ENCODE measurements at regions not wholly inside any gene's neighbourhood (a gene's known extent, or its start where the extent isn't known, plus 50 kb on each side); places are given as distances from the start of the nearest gene placed in this dataset.
"Not testable (repeated sequence)": the region's sequence is repeated elsewhere in the genome, so short reads cannot be mapped to it uniquely, and the experiment has no call there.

- H3K27me3 Mint-ChIP-seq (ENCODE audit: insufficient read depth): peaks cover 2% of the 10 kb centered on the region
- H3K27ac Mint-ChIP-seq: no peak overlapping the region
- no peaks in the 10 kb centered on the region for H3K36me3 Mint-ChIP-seq (ENCODE audit: low read depth)
- no peak for DNase-seq (ENCODE audit: low spot score)
- intact Hi-C loops (cut with micrococcal nuclease): no loop called here
- H3K4me1 Mint-ChIP-seq (ENCODE audit: low read depth): no peaks in the 10 kb centered on the region
- H3K9me3 Mint-ChIP-seq: no peaks in the 10 kb centered on the region
- H3K4me3 Mint-ChIP-seq: no peak overlapping the region
These were observed 186.2 kb upstream of the WSCD1 start for GRCh38 chr17:5883775-5884665.

GRCh38 chr17:5885336-5885735 is 184.8 kb upstream of the WSCD1 start:
- Mint-ChIP-seq H3K27me3 (ENCODE audit: insufficient read depth) (peaks cover 7% of the 10 kb centered on the region), H3K27ac (no peak overlapping the region), H3K4me3 (no peak overlapping the region), H3K9me3 (no peaks in the 10 kb centered on the region), H3K4me1 (ENCODE audit: low read depth) (no peaks in the 10 kb centered on the region), H3K36me3 (ENCODE audit: low read depth) (no peaks in the 10 kb centered on the region)
- intact Hi-C loops (cut with micrococcal nuclease): no loop called here
- DNase-seq (ENCODE audit: low spot score): no peak

- H3K4me3 Mint-ChIP-seq: no peak overlapping the region
- intact Hi-C loops (cut with micrococcal nuclease): no loop called here
These were observed 181.4 kb upstream of the WSCD1 start for GRCh38 chr17:5888811-5889210.

GRCh38 chr17:5892921-5893675 is 177.1 kb upstream of the WSCD1 start:
- Mint-ChIP-seq H3K9me3 (no peaks in the 10 kb centered on the region), H3K27ac (no peak overlapping the region), H3K27me3 (ENCODE audit: insufficient read depth) (peaks cover 10% of the 10 kb centered on the region), H3K36me3 (ENCODE audit: low read depth) (no peaks in the 10 kb centered on the region), H3K4me1 (ENCODE audit: low read depth) (no peaks in the 10 kb centered on the region), H3K4me3 (no peak overlapping the region)
- intact Hi-C loops (cut with micrococcal nuclease): no loop called here
- no peak for DNase-seq (ENCODE audit: low spot score)

More at GRCh38 chr17:5888811-5889210, 181.4 kb upstream of the WSCD1 start:
- H3K27me3 Mint-ChIP-seq (ENCODE audit: insufficient read depth): peaks cover 10% of the 10 kb centered on the region
- DNase-seq (ENCODE audit: low spot score): no peak
- no peaks in the 10 kb centered on the region for H3K4me1 Mint-ChIP-seq (ENCODE audit: low read depth)
- H3K27ac Mint-ChIP-seq: no peak overlapping the region
- no peaks in the 10 kb centered on the region for H3K36me3 Mint-ChIP-seq (ENCODE audit: low read depth)
- no peaks in the 10 kb centered on the region for H3K9me3 Mint-ChIP-seq

DNA sequence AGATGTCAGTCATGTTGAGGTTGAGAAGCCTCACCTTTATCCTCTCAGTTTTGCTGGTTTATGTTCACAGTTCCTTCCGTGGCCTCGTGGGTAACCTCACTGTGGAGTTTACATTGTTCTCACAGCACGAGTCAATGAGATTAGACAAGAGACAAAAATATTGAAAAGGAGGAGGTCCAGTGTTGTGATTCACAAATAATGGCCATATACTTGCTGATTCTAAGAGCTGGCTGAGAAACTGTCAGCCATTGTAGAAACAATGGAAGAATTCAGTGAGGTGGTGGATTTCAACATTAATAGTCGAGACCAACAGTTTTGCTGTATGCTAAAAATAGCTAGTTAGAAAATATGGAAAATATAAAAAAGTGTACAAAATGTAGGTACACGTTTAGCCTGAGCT is 176.4 kb upstream of the WSCD1 start:
- Mint-ChIP-seq H3K27ac (no peak overlapping the region), H3K4me3 (no peak overlapping the region), H3K36me3 (ENCODE audit: low read depth) (no peaks in the 10 kb centered on the region), H3K4me1 (ENCODE audit: low read depth) (no peaks in the 10 kb centered on the region), H3K27me3 (ENCODE audit: insufficient read depth) (peaks cover 10% of the 10 kb centered on the region), H3K9me3 (no peaks in the 10 kb centered on the region)
- intact Hi-C loops (cut with micrococcal nuclease): no loop called here
- DNase-seq (ENCODE audit: low spot score): no peak

- intact Hi-C loops (cut with micrococcal nuclease): no loop called here
- no peak for DNase-seq (ENCODE audit: low spot score)
- H3K27me3 Mint-ChIP-seq (ENCODE audit: insufficient read depth): peaks cover 5% of the 10 kb centered on the region
- H3K4me1 Mint-ChIP-seq (ENCODE audit: low read depth): no peaks in the 10 kb centered on the region
- H3K9me3 Mint-ChIP-seq: no peaks in the 10 kb centered on the region
- H3K27ac Mint-ChIP-seq: no peak overlapping the region
- no peak overlapping the region for H3K4me3 Mint-ChIP-seq
- H3K36me3 Mint-ChIP-seq (ENCODE audit: low read depth): no peaks in the 10 kb centered on the region
These were observed 174.9 kb upstream of the WSCD1 start for GRCh38 chr17:5895276-5895675.

DNA sequence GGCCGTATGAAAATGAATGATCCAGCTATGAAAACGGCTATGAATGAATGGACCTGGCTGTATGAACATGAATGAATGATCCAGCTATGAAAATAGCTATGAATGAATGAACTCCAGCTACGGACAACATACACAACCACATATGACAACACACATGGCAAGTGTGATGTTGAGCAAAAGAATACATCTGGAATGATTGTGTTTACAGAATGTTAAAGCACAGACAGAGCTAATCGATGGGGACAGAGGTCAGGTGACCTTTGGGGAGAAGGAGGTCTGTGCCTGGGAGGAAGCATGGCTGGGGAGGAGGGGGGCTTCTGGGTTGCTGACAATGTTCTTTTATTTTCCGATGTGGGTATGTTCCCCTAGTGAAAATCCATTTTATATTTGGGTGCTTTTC is 174.0 kb upstream of the WSCD1 start:
- intact Hi-C loops (cut with micrococcal nuclease): no loop called here
- H3K36me3 Mint-ChIP-seq (ENCODE audit: low read depth): no peaks in the 10 kb centered on the region
- H3K4me1 Mint-ChIP-seq (ENCODE audit: low read depth): no peaks in the 10 kb centered on the region
- DNase-seq (ENCODE audit: low spot score): no peak
- H3K4me3 Mint-ChIP-seq: no peak overlapping the region
- peaks cover 5% of the 10 kb centered on the region for H3K27me3 Mint-ChIP-seq (ENCODE audit: insufficient read depth)
- H3K27ac Mint-ChIP-seq: no peak overlapping the region
- H3K9me3 Mint-ChIP-seq: no peaks in the 10 kb centered on the region

DNA sequence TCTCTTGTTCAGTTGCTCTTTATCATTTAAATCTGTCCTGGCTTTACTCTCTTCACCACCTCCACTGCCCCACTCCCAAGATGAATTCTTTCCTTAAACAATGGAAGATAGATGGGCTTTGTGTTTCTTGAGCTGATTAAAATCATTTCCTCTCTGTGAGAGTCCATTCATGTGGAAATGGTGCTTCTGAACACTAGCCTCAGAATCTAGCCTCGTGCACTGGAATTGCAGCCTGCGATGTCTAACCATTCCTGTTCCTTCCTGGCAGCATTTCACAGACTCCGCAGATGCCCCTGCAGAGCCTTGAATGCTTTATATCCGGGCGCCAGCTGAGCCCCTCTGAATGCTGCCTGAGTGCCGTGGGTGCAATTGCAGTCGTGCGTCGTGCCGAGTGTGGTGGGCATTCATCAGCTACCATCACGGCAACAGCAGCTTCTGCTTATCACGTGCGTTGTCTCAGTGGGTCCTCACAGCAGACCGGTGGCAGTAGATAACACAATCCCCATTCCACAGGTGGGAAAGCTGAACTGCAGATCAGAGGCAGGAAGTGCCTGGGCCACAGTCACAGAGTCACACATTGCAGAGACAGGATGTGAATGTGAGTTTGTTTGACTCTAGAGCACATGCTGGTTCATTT is 172.8 kb upstream of the WSCD1 start:
- H3K27me3 Mint-ChIP-seq (ENCODE audit: insufficient read depth): peaks cover 5% of the 10 kb centered on the region
- H3K36me3 Mint-ChIP-seq (ENCODE audit: low read depth): no peaks in the 10 kb centered on the region
- intact Hi-C loops (cut with micrococcal nuclease): no loop called here
- H3K4me1 Mint-ChIP-seq (ENCODE audit: low read depth): no peaks in the 10 kb centered on the region
- no peaks in the 10 kb centered on the region for H3K9me3 Mint-ChIP-seq
- DNase-seq (ENCODE audit: low spot score): no peak
- H3K4me3 Mint-ChIP-seq: no peak overlapping the region
- H3K27ac Mint-ChIP-seq: no peak overlapping the region

- H3K4me3 Mint-ChIP-seq; DNase-seq (ENCODE audit: low spot score); H3K27ac Mint-ChIP-seq; intact Hi-C loops (cut with micrococcal nuclease); H3K36me3 Mint-ChIP-seq (ENCODE audit: low read depth); H3K27me3 Mint-ChIP-seq (ENCODE audit: insufficient read depth); H3K4me1 Mint-ChIP-seq (ENCODE audit: low read depth); H3K9me3 Mint-ChIP-seq: not testable (repeated sequence)
These were observed 172.2 kb upstream of the WSCD1 start for GRCh38 chr17:5897981-5898380.

- no peak for DNase-seq (ENCODE audit: low spot score)
These were observed 171.8 kb upstream of the WSCD1 start for GRCh38 chr17:5898406-5898805.

DNA sequence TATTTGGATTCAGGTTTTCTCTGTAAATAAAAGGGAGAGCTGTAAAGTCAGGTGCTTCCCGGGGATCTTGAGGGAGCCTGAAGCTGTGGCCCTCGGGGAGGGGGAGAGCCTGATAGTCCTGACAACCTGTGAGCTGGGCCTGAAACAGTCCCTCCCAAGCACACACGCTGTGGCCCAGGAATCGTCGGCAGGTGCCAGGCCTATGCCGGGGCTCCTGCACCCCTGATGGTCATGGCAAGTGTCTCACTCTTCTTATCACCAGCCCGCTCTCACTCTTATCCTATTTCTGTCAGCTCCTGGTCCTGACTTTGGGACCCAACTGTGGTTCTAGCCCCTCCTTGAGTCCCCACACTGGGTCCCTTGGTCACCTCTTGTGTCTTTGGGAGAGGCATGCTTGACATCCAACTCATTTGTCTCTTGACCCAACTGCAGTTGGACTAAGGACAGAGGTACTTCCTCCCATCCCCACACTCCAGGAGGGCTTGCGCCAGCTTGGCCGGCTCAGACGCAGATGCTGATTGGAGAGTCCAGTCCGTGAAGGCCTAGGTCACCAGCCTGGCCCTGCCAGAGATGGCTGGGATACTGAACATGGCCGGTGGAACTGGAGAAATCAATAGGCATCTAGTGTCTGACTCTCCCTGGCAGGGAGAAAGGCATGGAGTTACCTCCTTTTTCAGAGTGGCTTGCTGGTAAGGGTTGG is 170.5 kb upstream of the WSCD1 start:
- Mint-ChIP-seq H3K36me3 (ENCODE audit: low read depth) (no peaks in the 10 kb centered on the region), H3K4me3 (no peak overlapping the region), H3K27ac (no peak overlapping the region), H3K9me3 (no peaks in the 10 kb centered on the region), H3K27me3 (ENCODE audit: insufficient read depth) (no peaks in the 10 kb centered on the region), H3K4me1 (ENCODE audit: low read depth) (no peaks in the 10 kb centered on the region)
- intact Hi-C loops (cut with micrococcal nuclease): no loop called here
- DNase-seq (ENCODE audit: low spot score): no peak

More at GRCh38 chr17:5898406-5898805, 171.8 kb upstream of the WSCD1 start:
- Mint-ChIP-seq H3K27me3 (ENCODE audit: insufficient read depth) (peaks cover 3% of the 10 kb centered on the region), H3K27ac (no peak overlapping the region), H3K4me1 (ENCODE audit: low read depth) (no peaks in the 10 kb centered on the region), H3K9me3 (no peaks in the 10 kb centered on the region), H3K36me3 (ENCODE audit: low read depth) (no peaks in the 10 kb centered on the region), H3K4me3 (no peak overlapping the region)
- intact Hi-C loops (cut with micrococcal nuclease): no loop called here

- Mint-ChIP-seq H3K27ac (no peak overlapping the region), H3K4me3 (no peak overlapping the region), H3K36me3 (ENCODE audit: low read depth) (no peaks in the 10 kb centered on the region), H3K9me3 (no peaks in the 10 kb centered on the region), H3K27me3 (ENCODE audit: insufficient read depth) (no peaks in the 10 kb centered on the region), H3K4me1 (ENCODE audit: low read depth) (no peaks in the 10 kb centered on the region)
- no peak for DNase-seq (ENCODE audit: low spot score)
- intact Hi-C loops (cut with micrococcal nuclease): no loop called here
These were observed 168.4 kb upstream of the WSCD1 start for GRCh38 chr17:5901731-5902130.
